ENCODE measurements at regions not wholly inside any gene's neighbourhood (a gene's known extent, or its start where the extent isn't known, plus 50 kb on each side); places are given as distances from the start of the nearest gene placed in this dataset.

GRCh38 chr3:99502871-99503270 lies 135.5 kb upstream of the COL8A1 start:
- DNase-seq = no peak
- Histone ChIP-seq H3K4me1 (peaks cover 0 to 35% (median 27%) of the 10 kb centered on the region in 4 donors), H3K36me3 (no peaks in the 10 kb centered on the region), H3K27ac (peak overlapping the region in 3 of 4 donors; percentile 25 to 49 (median 40)), H3K27me3 (no peaks in the 10 kb centered on the region), H3K9me3 (no peaks in the 10 kb centered on the region), H3K4me3 (no peak overlapping the region)
- WGBS, 2 donors = 71 to 90% methylated on average over 1 of the region's 1 CpG
- intact Hi-C loops (cut with DNase I) = loop anchor here (5.0 kb wide), 1 partner anchor 184 kb away; no protein-coding TSS in a partner anchor
- TF ChIP-seq POLR2AphosphoS5 (IDR thresholded peaks at IDR 0.05) (no peak), POLR2A (IDR thresholded peaks at IDR 0.05) (no peak), EP300 (IDR thresholded peaks at IDR 0.05) (no peak)
- TF ChIP-seq, protein P1, sequence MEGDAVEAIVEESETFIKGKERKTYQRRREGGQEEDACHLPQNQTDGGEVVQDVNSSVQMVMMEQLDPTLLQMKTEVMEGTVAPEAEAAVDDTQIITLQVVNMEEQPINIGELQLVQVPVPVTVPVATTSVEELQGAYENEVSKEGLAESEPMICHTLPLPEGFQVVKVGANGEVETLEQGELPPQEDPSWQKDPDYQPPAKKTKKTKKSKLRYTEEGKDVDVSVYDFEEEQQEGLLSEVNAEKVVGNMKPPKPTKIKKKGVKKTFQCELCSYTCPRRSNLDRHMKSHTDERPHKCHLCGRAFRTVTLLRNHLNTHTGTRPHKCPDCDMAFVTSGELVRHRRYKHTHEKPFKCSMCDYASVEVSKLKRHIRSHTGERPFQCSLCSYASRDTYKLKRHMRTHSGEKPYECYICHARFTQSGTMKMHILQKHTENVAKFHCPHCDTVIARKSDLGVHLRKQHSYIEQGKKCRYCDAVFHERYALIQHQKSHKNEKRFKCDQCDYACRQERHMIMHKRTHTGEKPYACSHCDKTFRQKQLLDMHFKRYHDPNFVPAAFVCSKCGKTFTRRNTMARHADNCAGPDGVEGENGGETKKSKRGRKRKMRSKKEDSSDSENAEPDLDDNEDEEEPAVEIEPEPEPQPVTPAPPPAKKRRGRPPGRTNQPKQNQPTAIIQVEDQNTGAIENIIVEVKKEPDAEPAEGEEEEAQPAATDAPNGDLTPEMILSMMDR (IDR thresholded peaks at IDR 0.05) = no peak

DNA sequence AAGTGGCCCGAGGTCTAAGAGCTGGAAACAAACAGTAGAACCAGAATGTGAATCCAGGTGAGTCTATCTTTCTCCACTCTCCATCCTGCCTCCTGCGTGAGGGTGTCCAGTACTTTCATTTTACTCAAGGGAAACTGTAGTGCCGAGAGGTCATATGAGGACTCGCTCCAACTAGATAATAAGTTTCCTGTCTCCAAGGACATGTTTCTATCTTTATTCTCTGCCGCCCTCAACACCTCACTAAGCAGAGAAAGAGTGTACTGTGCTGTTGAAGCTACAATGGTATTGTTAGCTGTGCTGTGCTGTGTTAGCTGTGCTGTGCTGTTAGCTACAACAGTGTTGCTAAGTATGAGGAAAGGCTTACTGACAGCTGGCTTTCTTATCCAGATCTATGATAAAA lies 137.9 kb upstream of the COL8A1 start:
- WGBS, 2 donors = 64 to 83% methylated on average over 5 of the region's 5 CpGs
- intact Hi-C loops (cut with DNase I) = loop anchor here (5.0 kb wide), 1 partner anchor 187 kb away; no protein-coding TSS in a partner anchor
- no peaks in the 10 kb centered on the region for H3K27me3 ChIP-seq
- no peak for DNase-seq
- H3K9me3 ChIP-seq = no peaks in the 10 kb centered on the region
- TF ChIP-seq, protein P1 (IDR thresholded peaks at IDR 0.05) = no peak
- TF ChIP-seq POLR2AphosphoS5 (IDR thresholded peaks at IDR 0.05) = no peak
- H3K36me3 ChIP-seq = no peaks in the 10 kb centered on the region
- peaks cover 0 to 35% (median 27%) of the 10 kb centered on the region in 4 donors for H3K4me1 ChIP-seq
- H3K27ac ChIP-seq = no peak overlapping the region
- H3K4me3 ChIP-seq = no peak overlapping the region

GRCh38 chr3:99499235-99500158 lies 138.9 kb upstream of the COL8A1 start:
- Histone ChIP-seq H3K27me3 (no peaks in the 10 kb centered on the region), H3K4me1 (peaks cover 0 to 35% (median 27%) of the 10 kb centered on the region in 4 donors), H3K27ac (no peak overlapping the region), H3K36me3 (no peaks in the 10 kb centered on the region), H3K4me3 (no peak overlapping the region), H3K9me3 (no peaks in the 10 kb centered on the region)
- DNase-seq = no peak
- intact Hi-C loops (cut with DNase I) = loop anchor here (2.0 to 5.0 kb wide), 3 partner anchors 138 to 253 kb away; partner anchors contain the start of gene COL8A1
- WGBS, 2 donors = 27 to 57% methylated on average over 4 of the region's 4 CpGs
- TF ChIP-seq, protein P1 (IDR thresholded peaks at IDR 0.05) = peak in 3 of 4 experiments; percentile 33 to 62 (median 56)
- no peak for TF ChIP-seq EP300 (IDR thresholded peaks at IDR 0.05)

DNA sequence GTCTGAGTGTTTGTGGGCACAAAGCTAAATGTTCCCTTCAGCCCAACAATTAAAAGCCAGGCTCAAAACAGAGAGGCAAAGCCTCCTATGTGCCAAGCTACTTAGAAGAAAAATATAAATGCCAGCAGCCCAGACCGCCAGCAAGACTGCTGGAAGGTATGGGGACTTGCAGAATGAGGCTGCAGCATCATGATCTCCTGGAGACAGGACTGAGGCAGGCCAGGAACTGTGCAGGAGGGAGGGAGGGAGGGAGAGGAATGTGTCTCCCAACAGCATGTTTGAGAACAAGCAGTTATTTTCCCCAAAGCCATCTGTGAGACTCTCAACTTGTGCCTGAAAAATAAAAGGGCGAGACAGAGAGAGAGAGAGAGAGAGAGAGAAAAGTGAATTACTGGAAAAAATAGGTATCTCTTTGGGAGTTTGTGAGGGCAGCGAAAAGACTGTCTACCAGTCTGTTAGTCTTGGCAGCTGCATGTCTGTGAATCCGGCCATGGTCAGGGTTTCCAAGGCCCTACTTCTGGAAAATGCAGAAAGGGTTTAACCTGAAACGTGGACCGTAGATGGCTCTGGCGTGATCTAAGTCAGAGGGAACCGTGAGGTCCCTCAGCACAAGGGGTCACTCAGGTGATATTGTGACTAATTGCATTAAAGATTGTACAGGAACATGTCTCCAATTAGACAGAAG lies 139.7 kb upstream of the COL8A1 start:
- H3K27ac ChIP-seq = no peak overlapping the region
- TF ChIP-seq EP300 (IDR thresholded peaks at IDR 0.05) (no peak), POLR2A (IDR thresholded peaks at IDR 0.05) (no peak), POLR2AphosphoS5 (IDR thresholded peaks at IDR 0.05) (no peak)
- TF ChIP-seq, protein P1 (IDR thresholded peaks at IDR 0.05) = no peak
- H3K4me1 ChIP-seq = peaks cover 0 to 29% (median 19%) of the 10 kb centered on the region in 4 donors
- H3K4me3 ChIP-seq = no peak overlapping the region
- no peaks in the 10 kb centered on the region for H3K9me3 ChIP-seq
- 81 to 83% methylated on average over 8 of the region's 8 CpGs for WGBS, 2 donors
- intact Hi-C loops (cut with DNase I) = loop anchor here (2.0 to 5.0 kb wide), 2 partner anchors 139 to 254 kb away; partner anchors contain the start of gene COL8A1
- no peaks in the 10 kb centered on the region for H3K36me3 ChIP-seq
- no peaks in the 10 kb centered on the region for H3K27me3 ChIP-seq
- DNase-seq = no peak

Data from sigmoid colon (tissue), 6 donors.